Smooth muscle cell (in vitro differentiated cells): ENCODE measurements at regions not wholly inside any gene's neighbourhood (a gene's known extent, or its start where the extent isn't known, plus 50 kb on each side); places are given as distances from the start of the nearest gene placed in this dataset.

Experiments
- DNase-seq: peaks from one replicate; lab custom pipeline; 2025; ENCODE audit not compliant: unreplicated experiment; lab: John Stamatoyannopoulos, UW
- H2AFZ ChIP-seq: fragments of 200-600 bp; sonication (generic); 2 replicates; pipeline ENCODE4 v1.6.0; 2016; ENCODE audit warnings: antibody characterized with exemption, low read depth, mild to moderate bottlenecking
- H3F3A ChIP-seq: fragments of 200-600 bp; sonication (generic); 2 replicates; pipeline ENCODE4 v1.6.0; 2017; ENCODE audit warnings: antibody characterized with exemption, low read depth
- H3K27ac ChIP-seq: fragments of 200-600 bp; sonication (generic); 2 replicates; pipeline ENCODE4 v1.5.1; 2016; ENCODE audit warnings: low read depth, mild to moderate bottlenecking
- H3K27me3 ChIP-seq: fragments of 200-600 bp; sonication (generic); 2 replicates; pipeline ENCODE4 v1.6.1; 2016; ENCODE audit warnings: low read depth, mild to moderate bottlenecking
- H3K36me3 ChIP-seq: fragments of 200-600 bp; sonication (generic); 2 replicates; pipeline ENCODE4 v1.5.1; 2016; ENCODE audit warnings: low read depth
- H3K4me1 ChIP-seq: fragments of 200-600 bp; sonication (generic); 2 replicates; pipeline ENCODE4 v1.5.1; 2016; ENCODE audit warnings: low read depth
- H3K4me2 ChIP-seq: fragments of 200-600 bp; sonication (generic); 2 replicates; pipeline ENCODE4 v1.6.0; 2016; ENCODE audit warnings: mild to moderate bottlenecking
- H3K4me3 ChIP-seq: fragments of 200-600 bp; sonication (generic); 2 replicates; pipeline ENCODE4 v1.5.1; 2016; ENCODE audit warnings: mild to moderate bottlenecking
- H3K79me2 ChIP-seq: fragments of 200-600 bp; sonication (generic); 2 replicates; pipeline ENCODE4 v1.6.0; 2016; ENCODE audit warnings: low read depth, mild to moderate bottlenecking
- H3K9ac ChIP-seq: fragments of 200-600 bp; sonication (generic); 2 replicates; pipeline ENCODE4 v1.6.0; 2016; ENCODE audit warnings: low read depth
- H3K9me3 ChIP-seq: fragments of 200-600 bp; sonication (generic); replicated peaks from 2 replicates; pipeline ENCODE4 v1.5.1; 2016; ENCODE audit warnings: low read depth
- H4K20me1 ChIP-seq: fragments of 200-600 bp; sonication (generic); 2 replicates; pipeline ENCODE4 v1.6.0; 2016; ENCODE audit warnings: low read depth
- CTCF ChIP-seq: fragments of 200-600 bp; sonication (generic); IDR thresholded peaks from 2 replicates; pipeline ENCODE4 v1.5.1; 2017; ENCODE audit warnings: borderline replicate concordance, mild to moderate bottlenecking, antibody characterized with exemption; ENCODE audit not compliant: insufficient read depth, poor library complexity, severe bottlenecking
- WGBS: methylation state at CpG from one replicate; pipeline ENCODE4 v1.1.7; 2016; ENCODE audit warnings: low lambda C conversion rate; 5-methylcytosine and 5-hydroxymethylcytosine counted together

- 83% methylated on average over 2 of the region's 2 CpGs for WGBS
These were observed 80.0 kb upstream of the INSIG1 start for GRCh38 chr7:155217634-155218033.

GRCh38 chr7:155218276-155219153 is 79.2 kb upstream of the INSIG1 start:
- Histone ChIP-seq H4K20me1 (no peaks in the 10 kb centered on the region), H3K27me3 (no peaks in the 10 kb centered on the region), H3K4me2 (no peak overlapping the region), H3K4me3 (no peak overlapping the region), H3K36me3 (no peaks in the 10 kb centered on the region), H3K9me3 (no peaks in the 10 kb centered on the region), H3K27ac (no peak overlapping the region), H2AFZ (no peak overlapping the region), H3F3A (no peaks in the 10 kb centered on the region), H3K79me2 (no peaks in the 10 kb centered on the region), H3K4me1 (no peaks in the 10 kb centered on the region), H3K9ac (no peak overlapping the region)
- TF ChIP-seq CTCF, result no peak
- 89% methylated on average over 20 of the region's 20 CpGs for WGBS
- no peak for DNase-seq

More at GRCh38 chr7:155217634-155218033, 80.0 kb upstream of the INSIG1 start:
- Histone ChIP-seq H3K79me2 (no peaks in the 10 kb centered on the region), H3K9ac (no peak overlapping the region), H3F3A (no peaks in the 10 kb centered on the region), H3K27ac (no peak overlapping the region), H3K27me3 (no peaks in the 10 kb centered on the region), H3K4me2 (no peak overlapping the region), H4K20me1 (no peaks in the 10 kb centered on the region), H3K9me3 (no peaks in the 10 kb centered on the region), H2AFZ (no peak overlapping the region), H3K36me3 (no peaks in the 10 kb centered on the region), H3K4me1 (no peaks in the 10 kb centered on the region), H3K4me3 (no peak overlapping the region)
- no peak for TF ChIP-seq CTCF
- DNase-seq, result no peak

- no peak for DNase-seq
These were observed 78.5 kb upstream of the INSIG1 start for GRCh38 chr7:155219154-155219531.

More at GRCh38 chr7:155219154-155219531, 78.5 kb upstream of the INSIG1 start:
- H3K9me3 ChIP-seq, result no peaks in the 10 kb centered on the region
- H3F3A ChIP-seq, result no peaks in the 10 kb centered on the region
- no peak for TF ChIP-seq CTCF
- WGBS, result 90% methylated on average over 15 of the region's 15 CpGs
- no peaks in the 10 kb centered on the region for H3K36me3 ChIP-seq
- H3K4me2 ChIP-seq, result no peak overlapping the region
- no peak overlapping the region for H3K9ac ChIP-seq
- no peak overlapping the region for H3K27ac ChIP-seq
- H3K4me3 ChIP-seq, result no peak overlapping the region
- no peaks in the 10 kb centered on the region for H4K20me1 ChIP-seq
- no peaks in the 10 kb centered on the region for H3K79me2 ChIP-seq
- no peak overlapping the region for H2AFZ ChIP-seq
- no peaks in the 10 kb centered on the region for H3K4me1 ChIP-seq
- H3K27me3 ChIP-seq, result no peaks in the 10 kb centered on the region
